Heart left ventricle (tissue), 16 donors: ENCODE measurements at regions not wholly inside any gene's neighbourhood (a gene's known extent, or its start where the extent isn't known, plus 50 kb on each side); places are given as distances from the start of the nearest gene placed in this dataset.

Experiments
- ATAC-seq, 4 donors: fragments of 200-7000 bp; cut with Tn5 transposase; one replicate each; pipeline ENCODE4 v1.9.1; 2020 to 2022; ENCODE audit warnings: moderate library complexity in 4 of 4, mild to moderate bottlenecking in 3 of 4, moderate number of reproducible peaks in 1 of 4
- DNase-seq, 5 donors: peaks; one replicate each; pipeline ENCODE4 v3.0.0-alpha.2; 2020
- H3K27ac ChIP-seq, 12 donors: fragments of 200-600 bp; sonication (generic) in 4 of 12; one replicate each; pipeline versions ENCODE4 v1.5.0 to v1.8.0; 2016 to 2022; ENCODE audit warnings: mild to moderate bottlenecking in 2 of 12
- H3K27me3 ChIP-seq, 9 donors: fragments of 200-600 bp; sonication (generic) in 2 of 9; one replicate each; pipeline versions ENCODE4 v1.5.1 to v1.8.0; 2016 to 2022; ENCODE audit warnings: mild to moderate bottlenecking in 3 of 9
- H3K36me3 ChIP-seq, 9 donors: fragments of 200-600 bp; sonication (generic) in 2 of 9; one replicate each; pipeline versions ENCODE4 v1.5.0 to v1.8.0; 2018 to 2022; ENCODE audit warnings: mild to moderate bottlenecking in 2 of 9
- H3K4me1 ChIP-seq, 12 donors: fragments of 200-600 bp; sonication (generic) in 4 of 12; one replicate each; pipeline versions ENCODE4 v1.5.0 to v1.8.0; 2016 to 2022; ENCODE audit warnings: mild to moderate bottlenecking in 3 of 12
- H3K4me3 ChIP-seq, 12 donors: fragments of 200-600 bp; sonication (generic) in 4 of 12; one replicate each; pipeline versions ENCODE4 v1.5.0 to v1.8.0; 2017 to 2022; ENCODE audit warnings: mild to moderate bottlenecking in 9 of 12, moderate library complexity in 4 of 12
- H3K9me3 ChIP-seq, 12 donors: fragments of 200-600 bp; sonication (generic) in 4 of 12; one replicate each; pipeline versions ENCODE4 v1.5.0 to v1.8.0; 2016 to 2022; ENCODE audit warnings: mild to moderate bottlenecking in 1 of 12
- CTCF ChIP-seq, 12 donors: fragments of 200-600 bp; sonication (generic) in 4 of 12; IDR thresholded peaks; one replicate each; pipeline versions ENCODE4 v1.5.0 to v1.8.0; 2018 to 2022; ENCODE audit warnings: antibody characterized with exemption in 12 of 12, mild to moderate bottlenecking in 5 of 12
- POLR2A ChIP-seq, 2 donors: fragments of 450-650 bp; IDR thresholded peaks; one replicate each; pipeline ENCODE4 v1.6.1; 2017; ENCODE audit warnings: antibody characterized with exemption in 2 of 2, mild to moderate bottlenecking in 2 of 2, moderate library complexity in 2 of 2
- WGBS, 4 donors: extraction: QIAGEN DNeasy Blood & Tissue Kit in 2 of 4; methylation state at CpG; one replicate each; pipeline versions ENCODE4 v1.1.5 to v1.1.7; 2013 to 2018; 5-methylcytosine and 5-hydroxymethylcytosine counted together
- intact Hi-C, 10 donors: fragments of 100-400 bp; cut with DNase I; formaldehyde crosslinking; loops; one replicate each; pipeline versions ENCODE4 v1.11.1 to v1.14.2; 2022
- donor health status: ischemic (EF 13 %, LVEDD 7.1; RV severe dilation, severe dysfunction).
- donor health status: healthy with polysubstance abuse.
- donor health status: DM: no; HTN: yes; CAD: no.
- donor health status: DM: no; HTN: no; CAD: no.
- donor health status: ischemic (EF 25% LVEDD 6.9; RV normal size, moderate dysfunction).
- donor health status: ischemic (EF 25% LVEDD 5.7; RV mildly dilated, moderate dysfunction).
- donor health status: healthy.
- donor health status: DM: yes; HTN: yes; CAD: no.
- donor health status: ischemic (EF 35%, LVEDD 5.7; RV mildly dilated, moderate dysfunction).
- donor health status: nonischemic (EF 11% LVEDD 7.7; RV severe dilation, severe dysfunction).
- donor health status: DM: yes; HTN: yes; CAD: no.
- donor health status: PGD.
- donor health status: ischemic (EF 29% LVEDD 5.4; RV normal size, mild dysfunction).
- donor health status: nonischemic (EF 23%, LVEDD 6.1; RV moderate dilation, normal function).

DNA sequence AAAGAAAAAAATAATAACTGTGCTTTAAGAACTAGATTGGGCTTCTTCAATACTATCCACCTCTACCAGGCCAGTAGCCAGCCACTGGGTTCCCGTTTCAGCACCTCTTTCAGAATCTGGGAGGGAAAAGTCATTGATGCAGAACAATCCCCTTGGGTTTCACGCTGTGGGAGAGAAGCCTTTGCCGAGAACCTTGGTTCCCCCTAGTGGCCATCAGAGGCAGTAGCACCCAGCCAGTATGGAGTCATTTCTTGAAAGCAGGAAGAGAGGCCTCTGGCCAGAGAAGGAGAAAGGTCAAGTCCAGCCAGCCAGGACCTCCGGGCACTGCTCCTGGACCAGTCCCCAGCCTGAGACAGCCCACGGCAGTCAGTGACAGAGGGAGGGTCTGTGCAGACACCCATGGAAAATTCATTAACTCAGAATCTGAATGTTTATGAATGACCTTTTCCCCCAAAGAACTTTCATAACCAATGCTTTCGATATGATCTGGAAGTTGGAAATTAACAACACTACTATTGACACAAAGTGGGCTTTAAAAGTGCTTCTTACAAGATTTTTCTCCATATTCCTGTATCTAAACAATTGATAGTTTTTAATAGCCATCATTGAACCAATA is 51.2 kb upstream of the CDH5 start:
- Histone ChIP-seq H3K4me3 (no peak overlapping the region), H3K27me3 (no peaks in the 10 kb centered on the region), H3K36me3 (no peaks in the 10 kb centered on the region), H3K27ac (no peak overlapping the region), H3K9me3 (no peaks in the 10 kb centered on the region), H3K4me1 (peaks cover 0 to 10% (median 5%) of the 10 kb centered on the region in 12 donors)
- peak in 4 of 5 donors; percentile 52 to 72 (median 58) for DNase-seq
- intact Hi-C loops = loop anchor here in 1 of 10 donors (2.0 kb wide), 1 partner anchor 41 kb away; no protein-coding TSS in a partner anchor
- WGBS, 4 donors = 12 to 14% (median 13%) methylated on average over 6 of the region's 6 CpGs
- ATAC-seq = peak; percentile 70 to 95 (median 86)
- TF ChIP-seq CTCF (IDR thresholded peaks at IDR 0.05) (peak; percentile 88 to 98 (median 95)), POLR2A (IDR thresholded peaks at IDR 0.05) (no peak)

GRCh38 chr16:66311306-66311705 is 55.2 kb upstream of the CDH5 start:
- H3K9me3 ChIP-seq = no peaks in the 10 kb centered on the region
- no peak for DNase-seq
- no peaks in the 10 kb centered on the region for H3K36me3 ChIP-seq
- no peak overlapping the region for H3K27ac ChIP-seq
- intact Hi-C loops = loop anchor here in 1 of 10 donors (5.0 kb wide), 1 partner anchor 34 kb away; no protein-coding TSS in a partner anchor
- peaks cover 0 to 10% (median 5%) of the 10 kb centered on the region in 12 donors for H3K4me1 ChIP-seq
- TF ChIP-seq POLR2A (IDR thresholded peaks at IDR 0.05) = no peak
- no peak for TF ChIP-seq CTCF (IDR thresholded peaks at IDR 0.05)
- ATAC-seq = no peak
- H3K27me3 ChIP-seq = no peaks in the 10 kb centered on the region
- H3K4me3 ChIP-seq = no peak overlapping the region

DNA sequence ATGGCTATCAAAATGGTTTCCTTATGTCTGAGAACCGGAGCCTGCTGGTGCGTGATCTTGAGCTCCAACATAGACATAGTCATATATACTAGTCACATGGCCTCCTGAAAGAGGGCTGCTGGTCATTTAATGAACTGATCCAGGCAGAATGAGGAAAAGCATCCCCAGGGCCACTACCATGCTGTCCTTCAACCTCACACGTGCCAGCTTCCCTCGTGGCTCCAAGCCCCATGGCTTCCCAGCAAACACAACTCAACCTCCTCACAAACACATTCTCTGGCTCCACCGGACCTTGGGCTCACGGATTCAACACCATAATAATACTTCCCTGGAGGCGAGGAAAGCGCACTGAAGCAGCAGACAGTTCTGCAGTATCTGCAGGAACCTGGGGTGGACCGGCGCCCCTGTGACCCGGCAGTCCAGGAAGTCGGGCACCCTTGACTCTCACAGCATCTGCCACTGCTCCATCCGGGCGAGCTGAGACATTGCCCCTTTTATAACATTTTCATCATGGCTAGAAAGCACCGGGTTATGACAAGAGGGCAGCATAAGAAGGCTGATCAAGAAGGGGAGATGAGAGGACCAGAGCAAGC is 57.2 kb upstream of the CDH5 start:
- Histone ChIP-seq H3K4me3 (no peak overlapping the region), H3K4me1 (no peaks in the 10 kb centered on the region), H3K27me3 (peaks cover 0 to 7% (median 0%) of the 10 kb centered on the region in 9 donors), H3K27ac (no peak overlapping the region), H3K36me3 (no peaks in the 10 kb centered on the region), H3K9me3 (no peaks in the 10 kb centered on the region)
- no peak for ATAC-seq
- intact Hi-C loops = no loop called here
- no peak for DNase-seq
- 86 to 92% (median 90%) methylated on average over 11 to 15 of the region's 15 CpGs for WGBS, 4 donors
- no peak for TF ChIP-seq CTCF (IDR thresholded peaks at IDR 0.05)
- no peak for TF ChIP-seq POLR2A (IDR thresholded peaks at IDR 0.05)

- DNase-seq = no peak
- H3K9me3 ChIP-seq = no peaks in the 10 kb centered on the region
- H3K36me3 ChIP-seq = no peaks in the 10 kb centered on the region
- no peak for ATAC-seq
- H3K27me3 ChIP-seq = peaks cover 0 to 7% (median 0%) of the 10 kb centered on the region in 9 donors
- H3K4me3 ChIP-seq = no peak overlapping the region
- intact Hi-C loops = no loop called here
- WGBS, 4 donors = 95 to 98% (median 97%) methylated on average over 5 of the region's 5 CpGs
- H3K4me1 ChIP-seq = no peaks in the 10 kb centered on the region
- no peak overlapping the region for H3K27ac ChIP-seq
- TF ChIP-seq POLR2A (IDR thresholded peaks at IDR 0.05) (no peak), CTCF (IDR thresholded peaks at IDR 0.05) (no peak)
These were observed 58.4 kb upstream of the CDH5 start for GRCh38 chr16:66308096-66308495.
